ENCODE measurements at regions not wholly inside any gene's neighbourhood (a gene's known extent, or its start where the extent isn't known, plus 50 kb on each side); places are given as distances from the start of the nearest gene placed in this dataset.

DNA sequence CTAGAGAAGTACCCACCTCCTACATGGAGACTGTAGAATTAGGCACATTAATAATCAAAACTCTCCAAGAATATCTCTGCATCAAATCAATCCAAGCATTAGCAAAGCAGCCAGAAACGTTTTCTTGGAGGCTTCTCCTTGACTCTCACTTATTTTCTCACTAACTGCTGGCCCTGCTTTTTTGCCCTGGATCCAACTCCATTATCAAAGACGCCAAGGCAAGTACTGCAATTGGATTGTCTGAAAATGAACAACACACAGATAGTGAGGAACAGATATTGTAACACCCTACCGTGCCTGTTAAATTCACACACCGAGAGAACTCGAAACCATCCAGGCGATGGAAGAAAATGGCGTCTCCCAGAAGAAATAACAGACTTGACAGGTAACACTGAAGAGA, 256.2 kb upstream of the MDFIC2 start:
- Mint-ChIP-seq H3K4me1 (peaks cover 0 to 5% (median 0%) of the 10 kb centered on the region in 3 donors), H3K27ac (no peak overlapping the region), H3K27me3 (peaks cover 0 to 15% (median 0%) of the 10 kb centered on the region in 3 donors), H3K4me3 (no peak overlapping the region), H3K36me3 (no peaks in the 10 kb centered on the region), H3K9me3 (peaks cover 0 to 10% (median 5%) of the 10 kb centered on the region in 7 donors)
- no peak for DNase-seq
- no peak for ATAC-seq (ENCODE audit: low read depth in 2 of 2)

DNA sequence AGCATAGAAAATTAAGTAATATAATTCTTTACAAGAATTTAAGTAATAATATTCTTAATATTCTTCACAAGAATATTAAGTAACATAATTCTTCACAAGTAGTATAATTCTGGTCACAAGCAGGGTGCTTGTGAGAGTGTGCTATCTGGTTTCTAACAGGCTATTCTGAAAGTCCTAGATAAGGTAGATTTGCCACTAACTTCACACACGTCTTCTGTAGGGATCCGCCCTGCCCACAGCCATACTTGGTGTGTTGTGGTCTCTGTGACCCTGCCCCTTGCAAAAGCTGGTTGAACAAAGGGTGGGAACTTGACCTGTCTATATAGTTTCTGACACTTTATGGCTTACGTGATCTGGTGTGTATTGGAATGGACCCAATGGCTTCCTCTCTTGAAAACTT, 253.4 kb upstream of the MDFIC2 start:
- DNase-seq (no peak), ATAC-seq (ENCODE audit: low read depth in 2 of 2) (no peak)
- Mint-ChIP-seq H3K27ac (no peak overlapping the region), H3K27me3 (peaks cover 0 to 7% (median 0%) of the 10 kb centered on the region in 3 donors), H3K36me3 (no peaks in the 10 kb centered on the region), H3K4me3 (no peak overlapping the region), H3K4me1 (peaks cover 0 to 5% (median 0%) of the 10 kb centered on the region in 3 donors), H3K9me3 (peaks cover 0 to 19% (median 12%) of the 10 kb centered on the region in 7 donors)

GRCh38 chr3:70564552-70564951, 252.1 kb upstream of the MDFIC2 start:
- Mint-ChIP-seq H3K36me3 (no peaks in the 10 kb centered on the region), H3K27me3 (peaks cover 0 to 7% (median 0%) of the 10 kb centered on the region in 3 donors), H3K27ac (no peak overlapping the region), H3K4me1 (peaks cover 0 to 5% (median 0%) of the 10 kb centered on the region in 3 donors), H3K9me3 (peaks cover 0 to 19% (median 12%) of the 10 kb centered on the region in 7 donors), H3K4me3 (no peak overlapping the region)
- no peak for ATAC-seq (ENCODE audit: low read depth in 2 of 2)
- DNase-seq = no peak

GRCh38 chr3:70561796-70562195, 249.4 kb upstream of the MDFIC2 start:
- no peaks in the 10 kb centered on the region for H3K36me3 Mint-ChIP-seq
- ATAC-seq (ENCODE audit: low read depth in 2 of 2) (no peak), DNase-seq (no peak)
- H3K27me3 Mint-ChIP-seq = peaks cover 0 to 7% (median 0%) of the 10 kb centered on the region in 3 donors
- no peak overlapping the region for H3K4me3 Mint-ChIP-seq
- peaks cover 0 to 10% (median 3%) of the 10 kb centered on the region in 3 donors for H3K4me1 Mint-ChIP-seq
- peaks cover 0 to 19% (median 12%) of the 10 kb centered on the region in 7 donors for H3K9me3 Mint-ChIP-seq
- H3K27ac Mint-ChIP-seq = peak overlapping the region in 1 of 6 donors; percentile 58

GRCh38 chr3:70558956-70559355, 246.5 kb upstream of the MDFIC2 start:
- H3K4me1 Mint-ChIP-seq = peaks cover 0 to 8% (median 3%) of the 10 kb centered on the region in 3 donors
- H3K27ac Mint-ChIP-seq = no peak overlapping the region
- no peaks in the 10 kb centered on the region for H3K36me3 Mint-ChIP-seq
- no peak overlapping the region for H3K4me3 Mint-ChIP-seq
- H3K27me3 Mint-ChIP-seq = no peaks in the 10 kb centered on the region
- DNase-seq (no peak), ATAC-seq (ENCODE audit: low read depth in 2 of 2) (peak in 1 of 2 donors; percentile 32)
- H3K9me3 Mint-ChIP-seq = peaks cover 0 to 16% (median 7%) of the 10 kb centered on the region in 7 donors

DNA sequence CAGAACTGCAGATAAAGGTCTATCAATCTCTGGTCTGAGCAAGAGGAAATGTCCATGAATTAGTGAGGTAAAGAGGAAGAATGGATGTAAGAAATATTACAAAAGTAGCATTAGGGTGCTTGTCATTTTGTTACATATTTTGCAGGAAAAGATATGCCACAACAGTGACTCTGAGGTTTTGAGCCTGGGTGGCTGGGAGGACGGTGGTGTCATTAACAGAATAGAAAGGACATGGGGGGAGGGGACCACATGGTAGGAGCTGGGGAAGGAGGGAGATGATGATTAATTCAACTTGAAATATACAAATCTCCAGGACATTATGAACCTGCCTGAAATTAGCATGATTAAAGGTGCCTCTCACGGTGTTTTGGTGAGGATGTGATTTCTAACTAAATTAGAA, 245.5 kb upstream of the MDFIC2 start:
- DNase-seq = no peak
- peaks cover 0 to 5% (median 3%) of the 10 kb centered on the region in 3 donors for H3K4me1 Mint-ChIP-seq

GRCh38 chr3:70556056-70556455, 243.6 kb upstream of the MDFIC2 start:
- peaks cover 0 to 2% (median 0%) of the 10 kb centered on the region in 7 donors for H3K9me3 Mint-ChIP-seq
- ATAC-seq (ENCODE audit: low read depth in 2 of 2) = no peak
- no peaks in the 10 kb centered on the region for H3K36me3 Mint-ChIP-seq
- H3K4me3 Mint-ChIP-seq = no peak overlapping the region
- no peak overlapping the region for H3K27ac Mint-ChIP-seq
- DNase-seq = no peak
- peaks cover 0 to 5% (median 3%) of the 10 kb centered on the region in 3 donors for H3K4me1 Mint-ChIP-seq
- no peaks in the 10 kb centered on the region for H3K27me3 Mint-ChIP-seq

More for the DNA sequence above, 245.5 kb upstream of the MDFIC2 start:
- H3K9me3 Mint-ChIP-seq = peaks cover 0 to 6% (median 1%) of the 10 kb centered on the region in 7 donors
- no peaks in the 10 kb centered on the region for H3K36me3 Mint-ChIP-seq
- ATAC-seq (ENCODE audit: low read depth in 2 of 2) = no peak
- peak overlapping the region in 1 of 6 donors; percentile 17 for H3K27ac Mint-ChIP-seq
- no peaks in the 10 kb centered on the region for H3K27me3 Mint-ChIP-seq
- H3K4me3 Mint-ChIP-seq = no peak overlapping the region

DNA sequence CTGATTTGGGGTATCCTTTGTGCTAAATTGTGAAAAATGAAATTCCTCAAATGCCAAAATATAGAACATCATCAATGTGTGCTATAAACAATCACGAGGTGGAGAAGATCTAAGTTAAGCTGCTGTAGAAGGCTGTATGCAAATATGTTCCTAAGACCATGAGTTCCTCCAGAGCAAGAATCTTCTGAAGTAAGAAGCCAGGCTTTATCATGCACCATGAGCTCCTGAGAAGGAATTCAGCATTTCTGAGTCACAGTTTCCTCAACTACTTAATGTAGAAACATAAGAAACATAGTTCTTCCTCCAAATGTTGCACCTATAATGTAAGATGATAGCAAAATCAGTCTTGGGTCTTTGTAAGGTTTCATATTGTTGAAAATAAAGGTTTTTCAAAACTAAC, 241.7 kb upstream of the MDFIC2 start:
- DNase-seq (no peak), ATAC-seq (ENCODE audit: low read depth in 2 of 2) (no peak)
- Mint-ChIP-seq H3K9me3 (peaks cover 0 to 2% (median 0%) of the 10 kb centered on the region in 7 donors), H3K36me3 (no peaks in the 10 kb centered on the region), H3K27me3 (no peaks in the 10 kb centered on the region), H3K27ac (no peak overlapping the region), H3K4me3 (no peak overlapping the region), H3K4me1 (peaks cover 0 to 5% (median 3%) of the 10 kb centered on the region in 3 donors)

- Mint-ChIP-seq H3K27ac (no peak overlapping the region), H3K9me3 (peaks cover 0 to 2% (median 0%) of the 10 kb centered on the region in 7 donors), H3K36me3 (no peaks in the 10 kb centered on the region), H3K27me3 (no peaks in the 10 kb centered on the region), H3K4me1 (no peaks in the 10 kb centered on the region), H3K4me3 (no peak overlapping the region)
- DNase-seq (peak; percentile 54), ATAC-seq (ENCODE audit: low read depth in 2 of 2) (peak; percentile 68 to 82)
Observed at GRCh38 chr3:70550723-70551319, 238.4 kb upstream of the MDFIC2 start.

DNA sequence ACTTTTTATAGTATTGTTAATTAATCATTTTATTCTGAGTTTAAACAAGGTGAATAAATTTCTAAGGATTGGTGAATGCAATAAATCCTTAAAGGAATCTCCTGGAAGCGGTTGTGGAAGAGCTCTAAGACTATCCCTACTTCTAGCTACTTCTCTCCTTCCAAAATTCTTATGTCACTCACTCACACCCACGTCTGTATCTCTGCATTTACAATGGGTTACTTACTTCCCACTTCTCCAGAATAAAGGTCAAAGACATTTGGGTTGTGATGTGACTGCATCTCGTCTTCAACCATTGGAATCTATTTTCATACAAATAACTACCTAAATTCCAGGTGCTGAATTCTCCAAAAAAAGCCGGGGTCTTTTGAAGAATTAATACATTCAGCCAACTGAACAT, 234.2 kb upstream of the MDFIC2 start:
- Mint-ChIP-seq H3K9me3 (peaks cover 0 to under 1% (median 0%) of the 10 kb centered on the region in 7 donors), H3K4me3 (no peak overlapping the region), H3K27me3 (no peaks in the 10 kb centered on the region), H3K4me1 (no peaks in the 10 kb centered on the region), H3K36me3 (no peaks in the 10 kb centered on the region), H3K27ac (no peak overlapping the region)
- DNase-seq (no peak), ATAC-seq (ENCODE audit: low read depth in 2 of 2) (no peak)

DNA sequence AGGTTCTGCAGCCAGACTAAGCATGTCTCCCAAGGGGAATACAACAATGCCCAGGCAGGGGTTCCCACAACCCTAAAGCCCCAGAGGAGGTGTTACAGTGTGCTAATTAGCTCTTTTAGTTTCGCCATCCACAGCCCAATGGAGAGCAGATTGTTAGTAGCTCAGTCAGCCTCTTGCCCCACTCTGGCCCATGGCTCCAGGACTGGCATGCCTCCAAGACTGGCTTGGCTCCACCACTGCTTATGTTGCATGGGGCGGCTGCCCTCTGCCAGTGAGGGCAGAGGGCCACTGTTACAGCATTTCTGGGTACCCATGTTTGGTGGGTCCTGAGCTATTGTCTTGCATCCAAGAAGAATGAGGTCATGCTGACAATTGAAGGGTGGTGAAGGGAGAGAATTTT, 231.1 kb upstream of the MDFIC2 start:
- Mint-ChIP-seq H3K36me3 (no peaks in the 10 kb centered on the region), H3K9me3 (peaks cover 0 to 10% (median 1%) of the 10 kb centered on the region in 7 donors), H3K27me3 (peaks cover 0 to 6% (median 0%) of the 10 kb centered on the region in 3 donors), H3K27ac (peak overlapping the region in 1 of 6 donors; percentile 79), H3K4me1 (no peaks in the 10 kb centered on the region), H3K4me3 (no peak overlapping the region)
- ATAC-seq (ENCODE audit: low read depth in 2 of 2) (no peak), DNase-seq (no peak)

DNA sequence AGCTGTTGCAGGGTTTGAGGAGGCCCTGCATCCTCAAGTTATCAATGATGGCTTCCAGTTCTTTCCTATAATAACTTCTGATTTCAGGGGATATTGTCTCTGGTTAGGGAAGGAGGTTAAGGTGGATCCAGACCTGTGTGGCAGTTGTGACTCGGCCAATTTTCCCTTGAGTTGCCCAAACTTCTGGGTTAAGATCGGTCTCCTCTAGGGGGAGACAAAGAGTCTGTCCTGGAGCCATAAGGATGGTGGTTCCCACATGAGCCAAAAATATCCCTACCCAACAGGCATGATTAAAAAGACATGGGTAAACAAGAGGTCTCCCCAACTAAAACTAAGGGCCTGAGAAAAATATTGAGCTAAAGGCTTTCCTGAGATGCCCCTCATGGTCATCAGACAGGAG, 227.5 kb upstream of the MDFIC2 start:
- ATAC-seq (ENCODE audit: low read depth in 2 of 2) = no peak
- H3K4me3 Mint-ChIP-seq = no peak overlapping the region

DNA sequence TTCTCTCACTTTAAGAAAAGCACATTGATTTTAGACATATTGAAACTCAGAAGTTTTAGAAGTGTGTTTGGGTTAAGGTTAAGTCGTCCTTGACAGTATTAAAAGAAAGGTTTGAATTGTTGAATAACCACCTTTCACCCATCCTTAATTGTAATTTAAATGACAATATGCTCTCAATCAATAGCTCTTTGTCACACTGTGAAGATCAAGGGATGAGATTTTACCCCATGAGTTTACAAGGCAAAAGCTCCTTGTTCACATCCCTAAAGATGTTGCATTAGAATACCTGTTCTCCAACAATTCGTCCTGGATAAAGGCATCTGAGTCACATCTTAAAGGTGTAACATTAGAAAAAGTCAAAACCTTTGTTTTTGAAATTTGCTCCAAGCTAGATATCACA, 220.4 kb upstream of the MDFIC2 start:
- no peak overlapping the region for H3K27ac Mint-ChIP-seq
- H3K4me3 Mint-ChIP-seq = no peak overlapping the region
- peaks cover 0 to 1% (median 0%) of the 10 kb centered on the region in 7 donors for H3K9me3 Mint-ChIP-seq
- DNase-seq (no peak), ATAC-seq (ENCODE audit: low read depth in 2 of 2) (no peak)
- peaks cover 0 to 15% (median 10%) of the 10 kb centered on the region in 3 donors for H3K27me3 Mint-ChIP-seq
- H3K36me3 Mint-ChIP-seq = no peaks in the 10 kb centered on the region
- no peaks in the 10 kb centered on the region for H3K4me1 Mint-ChIP-seq

More for the DNA sequence above, 227.5 kb upstream of the MDFIC2 start:
- DNase-seq = no peak
- Mint-ChIP-seq H3K27ac (no peak overlapping the region), H3K9me3 (peaks cover 0 to 14% (median 1%) of the 10 kb centered on the region in 7 donors), H3K4me1 (no peaks in the 10 kb centered on the region), H3K27me3 (peaks cover 6 to 15% (median 10%) of the 10 kb centered on the region in 3 donors), H3K36me3 (no peaks in the 10 kb centered on the region)

DNA sequence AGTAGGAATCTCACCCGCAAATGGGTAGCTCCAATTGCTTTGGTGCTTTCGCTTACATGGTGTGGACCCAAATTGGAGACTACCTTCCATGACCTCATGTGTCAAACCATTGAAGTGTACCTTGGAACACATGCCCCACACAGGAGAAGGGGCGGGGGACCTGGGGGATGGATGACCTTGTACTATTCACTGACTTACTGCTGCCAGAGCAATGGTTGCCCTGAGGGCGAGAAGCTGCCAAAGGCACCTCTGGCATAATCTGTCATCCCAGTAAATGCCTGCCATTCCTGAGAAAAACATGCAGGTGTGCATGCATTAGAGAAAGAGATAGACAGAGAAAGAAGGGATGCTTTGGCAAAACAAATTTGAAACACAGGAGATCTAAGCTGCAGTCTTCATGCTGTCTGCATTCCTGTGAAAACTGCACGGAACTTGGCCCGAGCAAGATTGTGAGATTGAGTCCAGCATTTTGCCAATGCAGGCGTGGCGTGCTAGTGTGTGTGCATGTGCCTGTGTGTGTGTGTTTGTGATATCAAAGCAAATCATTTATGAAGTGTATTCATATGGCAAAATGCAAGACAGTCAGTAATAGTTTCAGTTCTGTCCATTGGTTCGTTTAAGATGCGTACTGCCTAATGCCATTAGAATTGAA, 219.5 kb upstream of the MDFIC2 start:
- no peak for ATAC-seq (ENCODE audit: low read depth in 2 of 2)
- Mint-ChIP-seq H3K9me3 (peaks cover 0 to 1% (median 0%) of the 10 kb centered on the region in 7 donors), H3K27ac (peak overlapping the region in 1 of 6 donors; percentile 7), H3K27me3 (peaks cover 0 to 15% (median 2%) of the 10 kb centered on the region in 3 donors), H3K36me3 (no peaks in the 10 kb centered on the region), H3K4me3 (no peak overlapping the region), H3K4me1 (no peaks in the 10 kb centered on the region)
- DNase-seq = no peak

Measured in naive B cell (primary cell).